ENCODE measurements at regions not wholly inside any gene's neighbourhood (a gene's known extent, or its start where the extent isn't known, plus 50 kb on each side); places are given as distances from the start of the nearest gene placed in this dataset.

DNA sequence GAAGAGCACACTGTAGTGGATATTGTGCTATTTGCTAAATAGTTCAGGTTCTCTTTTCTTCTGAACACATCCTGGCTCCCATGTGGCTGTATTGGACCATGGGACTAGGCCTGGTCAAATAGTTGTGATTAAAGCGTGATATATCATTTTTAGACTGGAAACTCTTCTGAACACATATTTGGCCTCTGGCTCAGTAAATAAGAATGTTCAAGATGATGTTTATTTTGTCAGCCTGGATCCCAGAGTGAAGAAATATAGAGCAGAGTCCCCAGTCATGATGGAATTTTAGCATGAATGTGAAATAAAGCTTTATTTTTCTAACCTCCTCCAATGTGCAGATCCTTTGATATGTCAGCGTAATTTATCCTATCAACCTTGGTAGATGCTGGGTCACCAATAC is 542.6 kb downstream of the ADGRL2 start:
- no peak overlapping the region for H3K27ac Mint-ChIP-seq
- H3K4me1 Mint-ChIP-seq: no peaks in the 10 kb centered on the region
- CTCF ChIA-PET: no interaction called here

DNA sequence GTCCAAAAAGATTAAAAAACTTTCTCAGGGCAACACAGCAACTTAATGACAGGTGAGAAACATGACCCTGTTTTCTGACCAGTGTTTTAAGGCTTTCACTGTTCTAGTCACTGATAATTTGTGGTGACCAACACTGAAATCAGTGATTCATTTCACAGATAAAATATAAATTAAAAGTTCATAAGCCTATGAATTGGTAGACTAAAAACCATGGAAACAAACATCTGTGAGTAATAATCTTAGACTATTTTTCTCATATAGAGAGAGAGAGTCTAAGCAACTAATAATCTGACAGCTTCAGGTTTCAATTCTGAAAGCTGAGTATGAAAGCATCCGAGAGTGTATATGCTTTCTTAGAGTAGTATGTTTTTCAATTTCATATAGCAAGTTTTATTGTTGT is 536.9 kb downstream of the ADGRL2 start:
- no peaks in the 10 kb centered on the region for H3K27me3 Mint-ChIP-seq (ENCODE audit: low read depth)
- TF ChIP-seq ETV6 (CRISPR knock-in tag; IDR thresholded peaks at IDR 0.05) (no peak), JUN (CRISPR knock-in tag; IDR thresholded peaks at IDR 0.05) (no peak), ZNF121 (CRISPR knock-in tag; IDR thresholded peaks at IDR 0.05) (no peak)
- TF ChIP-seq, protein P1, sequence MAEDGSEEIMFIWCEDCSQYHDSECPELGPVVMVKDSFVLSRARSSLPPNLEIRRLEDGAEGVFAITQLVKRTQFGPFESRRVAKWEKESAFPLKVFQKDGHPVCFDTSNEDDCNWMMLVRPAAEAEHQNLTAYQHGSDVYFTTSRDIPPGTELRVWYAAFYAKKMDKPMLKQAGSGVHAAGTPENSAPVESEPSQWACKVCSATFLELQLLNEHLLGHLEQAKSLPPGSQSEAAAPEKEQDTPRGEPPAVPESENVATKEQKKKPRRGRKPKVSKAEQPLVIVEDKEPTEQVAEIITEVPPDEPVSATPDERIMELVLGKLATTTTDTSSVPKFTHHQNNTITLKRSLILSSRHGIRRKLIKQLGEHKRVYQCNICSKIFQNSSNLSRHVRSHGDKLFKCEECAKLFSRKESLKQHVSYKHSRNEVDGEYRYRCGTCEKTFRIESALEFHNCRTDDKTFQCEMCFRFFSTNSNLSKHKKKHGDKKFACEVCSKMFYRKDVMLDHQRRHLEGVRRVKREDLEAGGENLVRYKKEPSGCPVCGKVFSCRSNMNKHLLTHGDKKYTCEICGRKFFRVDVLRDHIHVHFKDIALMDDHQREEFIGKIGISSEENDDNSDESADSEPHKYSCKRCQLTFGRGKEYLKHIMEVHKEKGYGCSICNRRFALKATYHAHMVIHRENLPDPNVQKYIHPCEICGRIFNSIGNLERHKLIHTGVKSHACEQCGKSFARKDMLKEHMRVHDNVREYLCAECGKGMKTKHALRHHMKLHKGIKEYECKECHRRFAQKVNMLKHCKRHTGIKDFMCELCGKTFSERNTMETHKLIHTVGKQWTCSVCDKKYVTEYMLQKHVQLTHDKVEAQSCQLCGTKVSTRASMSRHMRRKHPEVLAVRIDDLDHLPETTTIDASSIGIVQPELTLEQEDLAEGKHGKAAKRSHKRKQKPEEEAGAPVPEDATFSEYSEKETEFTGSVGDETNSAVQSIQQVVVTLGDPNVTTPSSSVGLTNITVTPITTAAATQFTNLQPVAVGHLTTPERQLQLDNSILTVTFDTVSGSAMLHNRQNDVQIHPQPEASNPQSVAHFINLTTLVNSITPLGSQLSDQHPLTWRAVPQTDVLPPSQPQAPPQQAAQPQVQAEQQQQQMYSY (CRISPR knock-in tag; IDR thresholded peaks at IDR 0.05): no peak
- TF ChIP-seq, protein P2, sequence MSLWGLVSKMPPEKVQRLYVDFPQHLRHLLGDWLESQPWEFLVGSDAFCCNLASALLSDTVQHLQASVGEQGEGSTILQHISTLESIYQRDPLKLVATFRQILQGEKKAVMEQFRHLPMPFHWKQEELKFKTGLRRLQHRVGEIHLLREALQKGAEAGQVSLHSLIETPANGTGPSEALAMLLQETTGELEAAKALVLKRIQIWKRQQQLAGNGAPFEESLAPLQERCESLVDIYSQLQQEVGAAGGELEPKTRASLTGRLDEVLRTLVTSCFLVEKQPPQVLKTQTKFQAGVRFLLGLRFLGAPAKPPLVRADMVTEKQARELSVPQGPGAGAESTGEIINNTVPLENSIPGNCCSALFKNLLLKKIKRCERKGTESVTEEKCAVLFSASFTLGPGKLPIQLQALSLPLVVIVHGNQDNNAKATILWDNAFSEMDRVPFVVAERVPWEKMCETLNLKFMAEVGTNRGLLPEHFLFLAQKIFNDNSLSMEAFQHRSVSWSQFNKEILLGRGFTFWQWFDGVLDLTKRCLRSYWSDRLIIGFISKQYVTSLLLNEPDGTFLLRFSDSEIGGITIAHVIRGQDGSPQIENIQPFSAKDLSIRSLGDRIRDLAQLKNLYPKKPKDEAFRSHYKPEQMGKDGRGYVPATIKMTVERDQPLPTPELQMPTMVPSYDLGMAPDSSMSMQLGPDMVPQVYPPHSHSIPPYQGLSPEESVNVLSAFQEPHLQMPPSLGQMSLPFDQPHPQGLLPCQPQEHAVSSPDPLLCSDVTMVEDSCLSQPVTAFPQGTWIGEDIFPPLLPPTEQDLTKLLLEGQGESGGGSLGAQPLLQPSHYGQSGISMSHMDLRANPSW (CRISPR knock-in tag; conservative IDR thresholded peaks at IDR 0.05; ENCODE audit: low read depth): no peak
- TF ChIP-seq, protein P3, sequence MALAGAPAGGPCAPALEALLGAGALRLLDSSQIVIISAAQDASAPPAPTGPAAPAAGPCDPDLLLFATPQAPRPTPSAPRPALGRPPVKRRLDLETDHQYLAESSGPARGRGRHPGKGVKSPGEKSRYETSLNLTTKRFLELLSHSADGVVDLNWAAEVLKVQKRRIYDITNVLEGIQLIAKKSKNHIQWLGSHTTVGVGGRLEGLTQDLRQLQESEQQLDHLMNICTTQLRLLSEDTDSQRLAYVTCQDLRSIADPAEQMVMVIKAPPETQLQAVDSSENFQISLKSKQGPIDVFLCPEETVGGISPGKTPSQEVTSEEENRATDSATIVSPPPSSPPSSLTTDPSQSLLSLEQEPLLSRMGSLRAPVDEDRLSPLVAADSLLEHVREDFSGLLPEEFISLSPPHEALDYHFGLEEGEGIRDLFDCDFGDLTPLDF (CRISPR knock-in tag; IDR thresholded peaks at IDR 0.05): no peak
- TF ChIP-seq, protein P4, sequence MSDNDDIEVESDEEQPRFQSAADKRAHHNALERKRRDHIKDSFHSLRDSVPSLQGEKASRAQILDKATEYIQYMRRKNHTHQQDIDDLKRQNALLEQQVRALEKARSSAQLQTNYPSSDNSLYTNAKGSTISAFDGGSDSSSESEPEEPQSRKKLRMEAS (CRISPR knock-in tag; IDR thresholded peaks at IDR 0.05): no peak
- no peaks in the 10 kb centered on the region for H3K36me3 Mint-ChIP-seq
- peaks cover 11% of the 10 kb centered on the region; the same call in 1 of the 2 replicates for H3K9me3 Mint-ChIP-seq
- ChIA-PET POLR2A (no interaction called here), CTCF (no interaction called here)
- no peak overlapping the region for H3K27ac Mint-ChIP-seq
- ATAC-seq: no peak
- H3K4me1 Mint-ChIP-seq: peaks cover 12% of the 10 kb centered on the region
- no peak overlapping the region for H3K4me3 Mint-ChIP-seq
- DNase-seq (ENCODE audit: low spot score): no peak

More for the DNA sequence above, 542.6 kb downstream of the ADGRL2 start:
- no peaks in the 10 kb centered on the region for H3K27me3 Mint-ChIP-seq (ENCODE audit: low read depth)
- H3K9me3 Mint-ChIP-seq: 0 out of 2 replicates have a peak, but pooled peaks cover under 1% of the 10 kb centered on the region
- no peak for TF ChIP-seq ETV6 (CRISPR knock-in tag; IDR thresholded peaks at IDR 0.05)
- no peak for TF ChIP-seq ZNF219 (CRISPR knock-in tag; IDR thresholded peaks at IDR 0.05; ENCODE audit: borderline replicate concordance)
- TF ChIP-seq FOXK1 (CRISPR knock-in tag; IDR thresholded peaks at IDR 0.05): no peak
- no peak for TF ChIP-seq GTF2I (CRISPR knock-in tag; conservative IDR thresholded peaks at IDR 0.05)
- ATAC-seq (no peak), DNase-seq (ENCODE audit: low spot score) (no peak)
- no peaks in the 10 kb centered on the region for H3K36me3 Mint-ChIP-seq
- POLR2A ChIA-PET: no interaction called here
- no peak overlapping the region for H3K4me3 Mint-ChIP-seq

DNA sequence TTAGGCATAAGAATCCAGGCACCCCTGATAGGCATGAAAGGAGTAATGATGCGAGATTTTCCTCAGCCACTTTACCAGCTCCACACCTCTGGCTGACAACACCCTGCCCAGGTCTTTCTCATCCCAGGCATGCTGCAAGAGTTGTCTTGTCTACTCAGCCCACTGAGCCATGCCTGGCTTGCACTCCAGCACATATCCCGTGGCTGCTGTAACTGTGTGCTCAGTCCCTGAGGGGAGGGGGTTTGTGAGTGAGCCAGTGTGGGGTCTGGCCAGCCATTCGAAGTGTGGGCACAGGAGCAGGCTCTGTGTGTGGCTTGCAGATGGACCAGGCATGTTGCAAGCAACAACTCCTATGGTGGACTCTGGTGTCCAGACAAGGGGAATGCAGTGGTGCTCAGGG is 529.6 kb downstream of the ADGRL2 start:
- CTCF ChIA-PET: interaction anchor here (1.5 kb wide), 1 partner anchor 16 kb away, joined by 3 read pairs; no protein-coding TSS in a partner anchor
- Mint-ChIP-seq H3K36me3 (no peaks in the 10 kb centered on the region), H3K9me3 (peaks cover 3% of the 10 kb centered on the region; the same call in 1 of the 2 replicates), H3K27ac (no peak overlapping the region), H3K4me3 (no peak overlapping the region), H3K4me1 (peaks cover 37% of the 10 kb centered on the region), H3K27me3 (ENCODE audit: low read depth) (peaks cover 4% of the 10 kb centered on the region)
- ATAC-seq: peak; percentile 38
- no peak for TF ChIP-seq OVOL2 (CRISPR knock-in tag; IDR thresholded peaks at IDR 0.05; ENCODE audit: borderline replicate concordance)
- TF ChIP-seq PRRX2 (CRISPR knock-in tag; IDR thresholded peaks at IDR 0.05): no peak
- no peak for TF ChIP-seq ETV6 (CRISPR knock-in tag; IDR thresholded peaks at IDR 0.05)
- TF ChIP-seq NFATC4 (CRISPR knock-in tag; IDR thresholded peaks at IDR 0.05): no peak
- TF ChIP-seq, protein P5, sequence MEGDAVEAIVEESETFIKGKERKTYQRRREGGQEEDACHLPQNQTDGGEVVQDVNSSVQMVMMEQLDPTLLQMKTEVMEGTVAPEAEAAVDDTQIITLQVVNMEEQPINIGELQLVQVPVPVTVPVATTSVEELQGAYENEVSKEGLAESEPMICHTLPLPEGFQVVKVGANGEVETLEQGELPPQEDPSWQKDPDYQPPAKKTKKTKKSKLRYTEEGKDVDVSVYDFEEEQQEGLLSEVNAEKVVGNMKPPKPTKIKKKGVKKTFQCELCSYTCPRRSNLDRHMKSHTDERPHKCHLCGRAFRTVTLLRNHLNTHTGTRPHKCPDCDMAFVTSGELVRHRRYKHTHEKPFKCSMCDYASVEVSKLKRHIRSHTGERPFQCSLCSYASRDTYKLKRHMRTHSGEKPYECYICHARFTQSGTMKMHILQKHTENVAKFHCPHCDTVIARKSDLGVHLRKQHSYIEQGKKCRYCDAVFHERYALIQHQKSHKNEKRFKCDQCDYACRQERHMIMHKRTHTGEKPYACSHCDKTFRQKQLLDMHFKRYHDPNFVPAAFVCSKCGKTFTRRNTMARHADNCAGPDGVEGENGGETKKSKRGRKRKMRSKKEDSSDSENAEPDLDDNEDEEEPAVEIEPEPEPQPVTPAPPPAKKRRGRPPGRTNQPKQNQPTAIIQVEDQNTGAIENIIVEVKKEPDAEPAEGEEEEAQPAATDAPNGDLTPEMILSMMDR (IDR thresholded peaks at IDR 0.05): no peak
- no peak for TF ChIP-seq NFYB (CRISPR knock-in tag; conservative IDR thresholded peaks at IDR 0.05; ENCODE audit: low read depth)
- TF ChIP-seq ZNF416 (CRISPR knock-in tag; IDR thresholded peaks at IDR 0.05): no peak
- no peak for TF ChIP-seq SP1 (CRISPR knock-in tag; conservative IDR thresholded peaks at IDR 0.05)
- TF ChIP-seq, protein P6, sequence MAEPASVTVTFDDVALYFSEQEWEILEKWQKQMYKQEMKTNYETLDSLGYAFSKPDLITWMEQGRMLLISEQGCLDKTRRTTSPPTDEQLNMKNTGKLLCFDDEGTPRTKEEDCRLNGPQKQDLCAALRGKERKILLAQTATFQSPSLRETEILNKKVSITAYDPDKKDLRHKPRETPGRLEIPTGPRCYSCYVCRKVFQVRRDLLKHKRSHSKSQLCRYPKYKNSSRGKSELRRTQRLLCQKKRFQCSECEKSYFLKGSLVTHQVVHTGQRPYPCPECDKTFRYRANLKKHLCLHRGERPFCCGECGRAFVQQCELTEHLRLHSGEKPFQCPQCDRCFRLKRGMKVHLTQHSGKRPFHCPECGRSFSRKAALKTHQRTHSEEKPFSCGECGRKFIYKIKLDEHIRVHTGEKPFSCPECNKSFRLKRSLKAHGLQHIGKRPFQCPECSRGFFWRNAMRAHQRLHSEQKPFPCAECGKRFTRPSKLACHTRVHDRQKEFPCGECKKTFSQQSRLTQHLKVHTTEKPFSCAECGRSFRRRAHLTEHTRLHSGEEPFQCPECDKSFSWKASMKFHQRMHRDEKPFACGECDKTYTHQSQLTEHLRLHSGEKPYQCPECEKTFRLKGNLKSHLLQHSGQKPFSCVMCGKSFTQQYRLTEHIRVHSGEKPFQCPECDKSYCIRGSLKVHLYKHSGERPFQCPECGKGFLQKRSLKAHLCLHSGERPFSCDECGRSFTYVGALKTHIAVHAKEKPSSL (CRISPR knock-in tag; conservative IDR thresholded peaks at IDR 0.05): no peak
- no peak for TF ChIP-seq ZNF263 (CRISPR knock-in tag; IDR thresholded peaks at IDR 0.05; ENCODE audit: low read depth)
- TF ChIP-seq ZNF423 (CRISPR knock-in tag; IDR thresholded peaks at IDR 0.05): no peak
- POLR2A ChIA-PET: no interaction called here
- no peak for DNase-seq (ENCODE audit: low spot score)
